H9 (cell line): ENCODE measurements at regions not wholly inside any gene's neighbourhood (a gene's known extent, or its start where the extent isn't known, plus 50 kb on each side); places are given as distances from the start of the nearest gene placed in this dataset.

Source experiments
- DNase-seq: peaks from one replicate; pipeline ENCODE4 v3.0.0-alpha.2; 2017
- H2AFZ ChIP-seq: one replicate; pipeline ENCODE4 v1.6.1; 2013; ENCODE audit warnings: mild to moderate bottlenecking, low read length, control low read depth, moderate library complexity
- H2AK5ac ChIP-seq: 2 replicates; pipeline ENCODE4 v1.6.1; 2013; ENCODE audit warnings: low read length, control low read depth, mixed read lengths; ENCODE audit not compliant: insufficient read length
- H2BK120ac ChIP-seq: one replicate; pipeline ENCODE4 v1.6.1; 2013; ENCODE audit warnings: low read depth, mild to moderate bottlenecking, low read length, control low read depth, inconsistent platforms; ENCODE audit not compliant: poor library complexity, severe bottlenecking
- H2BK12ac ChIP-seq: 2 replicates; pipeline ENCODE4 v1.6.1; 2013; ENCODE audit warnings: low read length, control low read depth, mixed read lengths, low read depth; ENCODE audit not compliant: insufficient read length
- H2BK15ac ChIP-seq: 2 replicates; pipeline ENCODE4 v1.6.1; 2013; ENCODE audit warnings: low read depth, low read length, control low read depth
- H2BK20ac ChIP-seq: one replicate; pipeline ENCODE4 v1.6.1; 2013; ENCODE audit warnings: low read depth, mild to moderate bottlenecking, low read length, control low read depth, inconsistent platforms; ENCODE audit not compliant: poor library complexity, severe bottlenecking
- H2BK5ac ChIP-seq: 2 replicates; pipeline ENCODE4 v1.6.1; 2013; ENCODE audit warnings: low read length, control low read depth, mixed read lengths; ENCODE audit not compliant: insufficient read length
- H3K14ac ChIP-seq: 2 replicates; pipeline ENCODE4 v1.6.1; 2013; ENCODE audit warnings: low read length, control low read depth; ENCODE audit not compliant: insufficient read depth
- H3K18ac ChIP-seq: 2 replicates; pipeline ENCODE4 v1.6.1; 2013; ENCODE audit warnings: low read depth, mild to moderate bottlenecking, mixed read lengths, low read length, control low read depth; ENCODE audit not compliant: insufficient read length
- H3K23ac ChIP-seq: 2 replicates; pipeline ENCODE4 v1.6.1; 2013; ENCODE audit warnings: low read length, control low read depth, mixed read lengths, low read depth; ENCODE audit not compliant: insufficient read length
- H3K23me2 ChIP-seq: 2 replicates; pipeline ENCODE4 v1.6.1; 2013; ENCODE audit warnings: low read depth, mild to moderate bottlenecking, mixed read lengths, low read length, control low read depth; ENCODE audit not compliant: insufficient read length, poor library complexity, severe bottlenecking
- H3K27ac ChIP-seq: 2 replicates; pipeline ENCODE4 v1.5.1; 2013; ENCODE audit warnings: low read length, control low read depth, mixed read lengths, low read depth; ENCODE audit not compliant: insufficient read length
- H3K27me3 ChIP-seq: 2 replicates; pipeline ENCODE4 v1.6.1; 2013; ENCODE audit warnings: low read length, control low read depth, inconsistent platforms; ENCODE audit not compliant: insufficient read depth
- H3K4ac ChIP-seq: 2 replicates; pipeline ENCODE4 v1.6.1; 2013; ENCODE audit warnings: low read depth, mild to moderate bottlenecking, control low read depth, inconsistent platforms, low read length, moderate library complexity
- H3K4me1 ChIP-seq: 2 replicates; pipeline ENCODE4 v1.6.1; 2013; ENCODE audit warnings: low read length, control low read depth, inconsistent platforms; ENCODE audit not compliant: insufficient read depth
- H3K4me2 ChIP-seq: 2 replicates; pipeline ENCODE4 v1.6.1; 2013; ENCODE audit warnings: low read length, control low read depth, mixed read lengths; ENCODE audit not compliant: insufficient read length, insufficient read depth
- H3K56ac ChIP-seq: 2 replicates; pipeline ENCODE4 v1.6.1; 2013; ENCODE audit warnings: low read depth, mild to moderate bottlenecking, mixed read lengths, low read length, control low read depth; ENCODE audit not compliant: insufficient read length
- H3K79me1 ChIP-seq: 2 replicates; pipeline ENCODE4 v1.6.1; 2013; ENCODE audit warnings: low read depth, mild to moderate bottlenecking, moderate library complexity, low read length, control low read depth, inconsistent platforms; ENCODE audit not compliant: insufficient read depth, poor library complexity, severe bottlenecking
- H3K79me2 ChIP-seq: 2 replicates; pipeline ENCODE4 v1.6.1; 2013; ENCODE audit warnings: low read length, control low read depth, inconsistent platforms; ENCODE audit not compliant: insufficient read depth
- H3K9ac ChIP-seq: 2 replicates; pipeline ENCODE4 v1.6.1; 2013; ENCODE audit warnings: low read length, control low read depth, mixed read lengths; ENCODE audit not compliant: insufficient read length; ENCODE audit errors: extremely low read depth
- H3K9me3 ChIP-seq: one replicate; pipeline ENCODE4 v1.6.1; 2013; ENCODE audit warnings: low read depth, low read length, inconsistent platforms; ENCODE audit not compliant: control insufficient read depth
- H3T11ph ChIP-seq: one replicate; pipeline ENCODE4 v1.6.1; 2013; ENCODE audit warnings: mild to moderate bottlenecking, low read length, control low read depth, inconsistent platforms
- H4K20me1 ChIP-seq: one replicate; pipeline ENCODE4 v1.6.1; 2013; ENCODE audit not compliant: control insufficient read depth, insufficient read length, insufficient read depth
- H4K5ac ChIP-seq: 2 replicates; pipeline ENCODE4 v1.6.1; 2013; ENCODE audit warnings: low read depth, mild to moderate bottlenecking, mixed read lengths, low read length, control low read depth; ENCODE audit not compliant: insufficient read length
- H4K8ac ChIP-seq: replicated peaks from 2 replicates; pipeline ENCODE4 v1.6.1; 2013; ENCODE audit warnings: low read length, control low read depth, mixed read lengths, low read depth; ENCODE audit not compliant: insufficient read length
- H4K91ac ChIP-seq: 2 replicates; pipeline ENCODE4 v1.6.1; 2013; ENCODE audit warnings: low read depth, mild to moderate bottlenecking, moderate library complexity, mixed read lengths, low read length, control low read depth; ENCODE audit not compliant: insufficient read length
- H3K27ac Mint-ChIP-seq, 3 experiments: 2 replicates in 2 of 3; 3 replicates in 1 of 3; pipeline ENCODE4 v1.8.0; 2020 to 2021; ENCODE audit warnings: mixed read lengths in 3 of 3, mild to moderate bottlenecking in 1 of 3, moderate library complexity in 1 of 3
- H3K27me3 Mint-ChIP-seq: 2 replicates; pipeline ENCODE4 v1.8.0; 2021; ENCODE audit warnings: low read depth, mild to moderate bottlenecking, moderate library complexity, mixed read lengths
- H3K36me3 Mint-ChIP-seq, 3 experiments: 2 replicates in 2 of 3; 3 replicates in 1 of 3; pipeline ENCODE4 v1.8.0; 2020 to 2021; ENCODE audit warnings: low read depth in 3 of 3, mixed read lengths in 3 of 3; ENCODE audit not compliant: insufficient read depth in 1 of 3
- H3K4me1 Mint-ChIP-seq, 2 experiments: 2 replicates each; pipeline ENCODE4 v1.8.0; 2020; ENCODE audit warnings: mixed read lengths in 2 of 2
- H3K4me3 Mint-ChIP-seq, 2 experiments: 2 replicates in 1 of 2; 3 replicates in 1 of 2; pipeline ENCODE4 v1.8.0; 2020 to 2021; ENCODE audit warnings: mild to moderate bottlenecking in 2 of 2, mixed read lengths in 2 of 2, moderate library complexity in 1 of 2
- H3K9me3 Mint-ChIP-seq, 2 experiments: 2 replicates in 1 of 2; 3 replicates in 1 of 2; pipeline ENCODE4 v1.8.0; 2020; ENCODE audit warnings: mild to moderate bottlenecking in 2 of 2, mixed read lengths in 2 of 2, moderate library complexity in 1 of 2
- WGBS: extraction: QIAGEN DNeasy Blood & Tissue Kit; methylation state at CpG from one replicate; pipeline ENCODE4 v1.1.7; 2013; ENCODE audit warnings: missing lambda C conversion rate, low lambda C conversion rate, mixed read lengths; ENCODE audit not compliant: insufficient read length; ENCODE audit errors: extremely low coverage; 5-methylcytosine and 5-hydroxymethylcytosine counted together
- TF ChIP-seq, protein P1 (sequence below): fragments of 200-600 bp; sonication (generic); conservative IDR thresholded peaks from 3 replicates; pipeline ENCODE4 v1.8.0; 2021; ENCODE audit warnings: antibody characterized with exemption, mild to moderate bottlenecking

GRCh38 chr15:39427705-39428104, 153.2 kb upstream of the THBS1 start:
- no peaks in the 10 kb centered on the region; a peak in 1 of 7 replicates for H3K36me3 Mint-ChIP-seq
- TF ChIP-seq, protein P1, sequence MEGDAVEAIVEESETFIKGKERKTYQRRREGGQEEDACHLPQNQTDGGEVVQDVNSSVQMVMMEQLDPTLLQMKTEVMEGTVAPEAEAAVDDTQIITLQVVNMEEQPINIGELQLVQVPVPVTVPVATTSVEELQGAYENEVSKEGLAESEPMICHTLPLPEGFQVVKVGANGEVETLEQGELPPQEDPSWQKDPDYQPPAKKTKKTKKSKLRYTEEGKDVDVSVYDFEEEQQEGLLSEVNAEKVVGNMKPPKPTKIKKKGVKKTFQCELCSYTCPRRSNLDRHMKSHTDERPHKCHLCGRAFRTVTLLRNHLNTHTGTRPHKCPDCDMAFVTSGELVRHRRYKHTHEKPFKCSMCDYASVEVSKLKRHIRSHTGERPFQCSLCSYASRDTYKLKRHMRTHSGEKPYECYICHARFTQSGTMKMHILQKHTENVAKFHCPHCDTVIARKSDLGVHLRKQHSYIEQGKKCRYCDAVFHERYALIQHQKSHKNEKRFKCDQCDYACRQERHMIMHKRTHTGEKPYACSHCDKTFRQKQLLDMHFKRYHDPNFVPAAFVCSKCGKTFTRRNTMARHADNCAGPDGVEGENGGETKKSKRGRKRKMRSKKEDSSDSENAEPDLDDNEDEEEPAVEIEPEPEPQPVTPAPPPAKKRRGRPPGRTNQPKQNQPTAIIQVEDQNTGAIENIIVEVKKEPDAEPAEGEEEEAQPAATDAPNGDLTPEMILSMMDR: no peak
- WGBS: no CpG with 5 or more reads among the region's 3 CpGs

More at GRCh38 chr15:39427705-39428104, 153.2 kb upstream of the THBS1 start:
- Histone ChIP-seq H3K27ac (no peak overlapping the region), H3K23me2 (no peaks in the 10 kb centered on the region), H3K27me3 (no peaks in the 10 kb centered on the region), H4K20me1 (no peaks in the 10 kb centered on the region), H3K79me1 (no peaks in the 10 kb centered on the region), H3K56ac (no peak overlapping the region), H2AK5ac (no peak overlapping the region), H2BK120ac (no peak overlapping the region), H3K79me2 (no peaks in the 10 kb centered on the region), H2AFZ (no peak overlapping the region), H3K4me1 (no peaks in the 10 kb centered on the region), H3K23ac (no peak overlapping the region), H3K4ac (no peak overlapping the region), H2BK5ac (no peak overlapping the region), H3K9ac (no peak overlapping the region), H3T11ph (no peak overlapping the region), H3K9me3 (no peaks in the 10 kb centered on the region), H4K91ac (no peak overlapping the region), H2BK20ac (no peak overlapping the region), H4K5ac (no peak overlapping the region), H2BK15ac (no peak overlapping the region), H4K8ac (no peak overlapping the region), H2BK12ac (no peak overlapping the region), H3K4me2 (no peak overlapping the region), H3K14ac (no peak overlapping the region), H3K18ac (no peak overlapping the region)
- DNase-seq: no peak
- H3K4me1 Mint-ChIP-seq: peaks cover 5 to 6% of the 10 kb centered on the region in 2 experiments; a peak in 3 of 4 replicates
- H3K4me3 Mint-ChIP-seq: no peak overlapping the region
- H3K9me3 Mint-ChIP-seq: no peaks in the 10 kb centered on the region; a peak in 1 of 5 replicates
- no peak overlapping the region for H3K27ac Mint-ChIP-seq
- no peaks in the 10 kb centered on the region; the same call in 1 of the 2 replicates for H3K27me3 Mint-ChIP-seq
